ENCODE measurements at regions not wholly inside any gene's neighbourhood (a gene's known extent, or its start where the extent isn't known, plus 50 kb on each side); places are given as distances from the start of the nearest gene placed in this dataset.

GRCh38 chr15:98025237-98025636 lies 64.7 kb downstream of the ARRDC4 start:
- no peak for DNase-seq (ENCODE audit: low read depth in 1 of 2, low spot score in 1 of 2)
- H3K27me3 ChIP-seq (ENCODE audit: insufficient read depth, poor library complexity, severe bottlenecking) = no peaks in the 10 kb centered on the region
- no peak overlapping the region for H3K27ac ChIP-seq (replicated peaks)
- no peak overlapping the region for H3K4me3 ChIP-seq (replicated peaks; ENCODE audit: insufficient read depth, low read length)
- TF ChIP-seq GABPA (IDR thresholded peaks at IDR 0.05; ENCODE audit: low read depth) (no peak), REST (IDR thresholded peaks at IDR 0.05; ENCODE audit: insufficient replicate concordance, low read depth) (no peak), POLR2AphosphoS5 (IDR thresholded peaks at IDR 0.05; ENCODE audit: low read depth) (no peak), SPI1 (IDR thresholded peaks at IDR 0.05; ENCODE audit: borderline replicate concordance, low read depth) (no peak), CTCF (IDR thresholded peaks at IDR 0.05; ENCODE audit: insufficient read depth, low read length) (no peak)

GRCh38 chr15:98034731-98035130 lies 74.2 kb downstream of the ARRDC4 start:
- Histone ChIP-seq H3K4me3 (replicated peaks; ENCODE audit: insufficient read depth, low read length) (no peak overlapping the region), H3K27ac (replicated peaks) (no peak overlapping the region), H3K27me3 (ENCODE audit: insufficient read depth, poor library complexity, severe bottlenecking) (peaks cover 4% of the 10 kb centered on the region)
- TF ChIP-seq REST (IDR thresholded peaks at IDR 0.05; ENCODE audit: insufficient replicate concordance, low read depth) (no peak), GABPA (IDR thresholded peaks at IDR 0.05; ENCODE audit: low read depth) (no peak), POLR2AphosphoS5 (IDR thresholded peaks at IDR 0.05; ENCODE audit: low read depth) (no peak), CTCF (IDR thresholded peaks at IDR 0.05; ENCODE audit: insufficient read depth, low read length) (no peak), SPI1 (IDR thresholded peaks at IDR 0.05; ENCODE audit: borderline replicate concordance, low read depth) (no peak)
- no peak for DNase-seq (ENCODE audit: low read depth in 1 of 2, low spot score in 1 of 2)

GRCh38 chr15:98035134-98035533 lies 74.6 kb downstream of the ARRDC4 start:
- no peak overlapping the region for H3K27ac ChIP-seq (replicated peaks)
- no peak for TF ChIP-seq CTCF (IDR thresholded peaks at IDR 0.05; ENCODE audit: insufficient read depth, low read length)
- TF ChIP-seq REST (IDR thresholded peaks at IDR 0.05; ENCODE audit: insufficient replicate concordance, low read depth) = no peak
- TF ChIP-seq GABPA (IDR thresholded peaks at IDR 0.05; ENCODE audit: low read depth) = no peak
- no peak for TF ChIP-seq POLR2AphosphoS5 (IDR thresholded peaks at IDR 0.05; ENCODE audit: low read depth)
- TF ChIP-seq SPI1 (IDR thresholded peaks at IDR 0.05; ENCODE audit: borderline replicate concordance, low read depth) = no peak

More at GRCh38 chr15:98035134-98035533, 74.6 kb downstream of the ARRDC4 start:
- H3K4me3 ChIP-seq (replicated peaks; ENCODE audit: insufficient read depth, low read length) = no peak overlapping the region
- DNase-seq (ENCODE audit: low read depth in 1 of 2, low spot score in 1 of 2) = no peak
- H3K27me3 ChIP-seq (ENCODE audit: insufficient read depth, poor library complexity, severe bottlenecking) = peaks cover 4% of the 10 kb centered on the region
